ENCODE measurements at regions not wholly inside any gene's neighbourhood (a gene's known extent, or its start where the extent isn't known, plus 50 kb on each side); places are given as distances from the start of the nearest gene placed in this dataset.

DNA sequence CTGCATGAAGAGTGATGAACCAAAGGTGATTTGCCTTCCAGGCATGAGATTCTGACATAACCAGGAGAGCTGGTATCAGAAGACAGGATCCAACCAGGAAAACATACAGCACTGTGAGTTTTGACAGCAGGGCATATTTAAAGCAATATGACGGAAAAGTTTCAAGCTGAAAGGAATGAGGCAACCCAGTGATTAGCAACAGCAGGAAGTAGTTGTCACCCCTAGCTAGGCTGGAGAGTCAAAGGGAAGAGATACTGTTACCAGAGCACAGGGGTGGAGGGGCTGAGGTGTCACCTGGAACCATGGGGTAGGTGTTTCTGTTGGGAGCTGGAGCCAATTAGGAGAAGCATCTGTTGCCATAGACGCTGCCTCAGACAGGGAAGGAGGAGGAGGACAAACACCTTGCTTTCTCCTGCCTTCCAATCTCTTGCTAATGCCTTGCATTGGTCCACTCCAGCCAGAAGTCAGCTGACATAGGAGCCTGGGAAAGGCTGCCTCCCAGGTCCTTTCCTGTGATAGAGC, 125.4 kb upstream of the SORCS3 start:
- TF ChIP-seq POLR2A (IDR thresholded peaks at IDR 0.05) = no peak
- no peak for TF ChIP-seq EP300 (IDR thresholded peaks at IDR 0.05)
